ENCODE measurements at regions not wholly inside any gene's neighbourhood (a gene's known extent, or its start where the extent isn't known, plus 50 kb on each side); places are given as distances from the start of the nearest gene placed in this dataset.

DNA sequence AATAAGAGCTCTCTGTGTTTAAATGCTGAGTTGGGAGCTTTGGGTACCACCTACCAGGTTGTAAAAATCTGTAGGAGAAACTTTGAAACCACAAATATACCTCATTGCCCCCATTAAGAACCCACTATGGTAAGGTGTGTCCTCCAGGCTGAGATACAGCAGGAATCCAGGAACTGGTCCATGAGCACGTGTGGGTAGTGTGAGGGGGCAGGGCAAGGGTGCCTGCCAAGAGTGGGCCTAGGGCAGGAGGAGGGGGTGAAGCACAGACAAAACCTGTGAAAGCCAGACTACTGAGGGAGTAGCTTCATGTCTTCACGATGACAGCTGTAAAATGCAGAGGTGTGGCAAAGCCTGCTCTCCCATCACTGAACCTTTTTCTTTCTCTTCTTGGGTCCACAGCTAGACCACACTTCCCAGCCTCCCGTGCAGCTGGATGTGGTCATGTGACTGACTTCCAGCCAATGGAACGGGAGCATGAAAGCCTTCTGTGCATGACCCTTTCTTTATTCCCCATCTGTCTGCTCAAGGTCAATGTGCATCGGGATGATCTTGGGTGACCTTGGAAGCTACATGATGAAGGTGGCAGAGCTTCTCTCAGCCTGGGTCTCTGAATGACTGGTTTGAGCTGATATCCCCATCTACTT, 51.1 kb upstream of the POMGNT2 start:
- Mint-ChIP-seq H3K27ac (no peak overlapping the region), H3K4me1 (peaks cover 21% of the 10 kb centered on the region), H3K27me3 (no peaks in the 10 kb centered on the region), H3K4me3 (no peak overlapping the region), H3K9me3 (no peaks in the 10 kb centered on the region), H3K36me3 (no peaks in the 10 kb centered on the region)
- DNase-seq, result no peak

DNA sequence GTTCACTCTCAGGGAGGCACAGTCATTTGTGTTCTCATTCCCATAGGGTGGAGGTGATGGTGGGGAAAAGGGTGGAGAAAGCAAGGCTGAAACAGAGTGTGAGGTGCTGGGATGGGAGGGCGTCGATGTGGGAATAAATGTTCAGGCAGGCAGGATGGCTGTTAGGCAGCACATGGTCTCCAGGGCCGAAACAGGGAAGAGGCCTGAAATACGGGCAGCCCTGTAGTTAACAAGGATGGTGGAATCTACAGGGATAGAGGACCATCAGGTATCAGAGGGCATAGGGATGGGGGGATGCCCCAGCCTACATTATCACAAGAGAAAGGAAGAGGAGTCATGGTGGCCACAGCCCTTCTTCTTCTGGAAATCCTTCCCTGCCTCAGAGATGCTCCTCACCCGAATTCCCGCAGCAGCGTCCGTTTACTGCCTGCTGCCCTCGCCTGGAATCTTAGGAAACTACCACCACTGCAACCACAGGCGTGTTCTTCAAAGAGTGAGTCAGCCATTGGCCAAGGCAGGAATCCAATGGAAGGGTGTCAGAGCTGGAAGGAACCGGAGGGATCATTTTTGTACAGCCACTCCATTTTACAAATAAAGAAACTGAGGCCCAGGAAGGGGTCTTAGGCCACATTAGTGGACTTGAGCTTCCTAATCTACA, 49.7 kb upstream of the POMGNT2 start:
- DNase-seq, result no peak
- peaks cover 19% of the 10 kb centered on the region for H3K4me1 Mint-ChIP-seq
- H3K27ac Mint-ChIP-seq, result no peak overlapping the region
- no peaks in the 10 kb centered on the region for H3K36me3 Mint-ChIP-seq
- H3K9me3 Mint-ChIP-seq, result no peaks in the 10 kb centered on the region
- H3K4me3 Mint-ChIP-seq, result no peak overlapping the region
- H3K27me3 Mint-ChIP-seq, result no peaks in the 10 kb centered on the region
